Vagina (tissue), 2 donors: ENCODE measurements at regions not wholly inside any gene's neighbourhood (a gene's known extent, or its start where the extent isn't known, plus 50 kb on each side); places are given as distances from the start of the nearest gene placed in this dataset.

ENCODE experiments used
- DNase-seq, 2 donors: peaks; one replicate each; pipeline ENCODE4 v3.0.0-alpha.2; 2017; ENCODE audit errors: extremely low spot score in 2 of 2
- H3K27ac ChIP-seq: fragments of 200-600 bp; sonication (generic); one replicate; pipeline ENCODE4 v1.5.1; 2019
- H3K27me3 ChIP-seq: fragments of 200-600 bp; sonication (generic); one replicate; pipeline ENCODE4 v1.5.1; 2019
- H3K36me3 ChIP-seq, 2 donors: fragments of 200-600 bp; sonication (generic); one replicate each; pipeline ENCODE4 v1.5.1; 2017 to 2019
- H3K4me1 ChIP-seq: fragments of 200-600 bp; sonication (generic); one replicate; pipeline ENCODE4 v1.5.1; 2019
- H3K4me3 ChIP-seq, 2 donors: fragments of 200-600 bp; sonication (generic); 1 replicate in 1 of 2; 2 replicates in 1 of 2; pipeline ENCODE4 v1.5.1; 2016 to 2019
- H3K9me3 ChIP-seq: fragments of 200-600 bp; sonication (generic); one replicate; pipeline ENCODE4 v1.5.1; 2019
- CTCF ChIP-seq, 3 experiments: fragments of 450-650 bp in 2 of 3; fragments of 200-600 bp in 1 of 3; sonication (generic) in 1 of 3; IDR thresholded peaks; one replicate each; pipeline ENCODE4 v1.5.1; 2017 to 2019; ENCODE audit warnings: antibody characterized with exemption in 3 of 3, mild to moderate bottlenecking in 2 of 3, moderate library complexity in 2 of 3
- POLR2A ChIP-seq, 2 donors: fragments of 450-650 bp; IDR thresholded peaks; one replicate each; pipeline ENCODE4 v1.6.1; 2017; ENCODE audit warnings: antibody characterized with exemption in 2 of 2, mild to moderate bottlenecking in 2 of 2, moderate library complexity in 2 of 2
- POLR2AphosphoS5 ChIP-seq, 2 donors: sonication (generic); formaldehyde crosslinking; IDR thresholded peaks; one replicate each; pipeline ENCODE4 v1.9.0; 2017; ENCODE audit warnings: antibody characterized with exemption in 2 of 2, mild to moderate bottlenecking in 2 of 2, low read depth in 1 of 2; ENCODE audit not compliant: insufficient read depth in 1 of 2
- intact Hi-C: fragments of 100-400 bp; cut with DNase I; formaldehyde crosslinking; loops from one replicate; pipeline ENCODE4 v1.15.1; 2023

GRCh38 chr21:20396798-20397197 lies 601.4 kb upstream of the NCAM2 start:
- H3K9me3 ChIP-seq: no peaks in the 10 kb centered on the region
- no peak for DNase-seq
- H3K27me3 ChIP-seq: no peaks in the 10 kb centered on the region
- no peaks in the 10 kb centered on the region for H3K4me1 ChIP-seq
- no peak overlapping the region for H3K27ac ChIP-seq
- no peak for TF ChIP-seq POLR2A (IDR thresholded peaks at IDR 0.05)
- TF ChIP-seq CTCF (IDR thresholded peaks at IDR 0.05): no peak
- TF ChIP-seq POLR2AphosphoS5 (IDR thresholded peaks at IDR 0.05; ENCODE audit: insufficient read depth in 1 of 2, low read depth in 1 of 2): no peak
- no peak overlapping the region for H3K4me3 ChIP-seq
- intact Hi-C loops: no loop called here
- H3K36me3 ChIP-seq: no peaks in the 10 kb centered on the region

GRCh38 chr21:20404915-20405314 lies 593.3 kb upstream of the NCAM2 start:
- Histone ChIP-seq H3K27ac (no peak overlapping the region), H3K4me1 (no peaks in the 10 kb centered on the region), H3K36me3 (no peaks in the 10 kb centered on the region), H3K9me3 (no peaks in the 10 kb centered on the region), H3K27me3 (no peaks in the 10 kb centered on the region), H3K4me3 (no peak overlapping the region)
- no peak for TF ChIP-seq POLR2AphosphoS5 (IDR thresholded peaks at IDR 0.05; ENCODE audit: insufficient read depth in 1 of 2, low read depth in 1 of 2)
- DNase-seq: no peak
- intact Hi-C loops: no loop called here

DNA sequence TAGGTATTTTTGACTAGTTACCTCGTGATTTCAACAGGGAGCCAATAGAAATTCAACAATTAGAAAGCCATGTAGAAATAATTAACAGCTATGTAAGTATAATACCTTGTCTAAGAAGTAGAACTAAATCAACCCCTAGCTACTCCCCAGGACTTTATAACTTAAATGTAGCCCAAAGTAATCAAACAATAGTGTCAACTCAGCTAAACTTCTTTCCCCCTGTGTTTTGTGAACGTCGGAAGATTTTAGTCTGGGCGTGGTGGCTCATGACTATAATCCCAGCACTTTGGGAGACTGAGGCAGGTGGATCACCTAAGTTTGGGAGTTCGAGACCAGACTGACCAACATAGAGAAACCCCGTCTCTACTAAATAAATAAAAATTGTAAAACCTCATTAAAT lies 579.9 kb upstream of the NCAM2 start:
- Histone ChIP-seq H3K36me3 (no peaks in the 10 kb centered on the region), H3K27ac (no peak overlapping the region), H3K4me1 (no peaks in the 10 kb centered on the region), H3K4me3 (no peak overlapping the region), H3K27me3 (no peaks in the 10 kb centered on the region), H3K9me3 (no peaks in the 10 kb centered on the region)
- intact Hi-C loops: no loop called here
- DNase-seq: no peak
- no peak for TF ChIP-seq POLR2AphosphoS5 (IDR thresholded peaks at IDR 0.05; ENCODE audit: insufficient read depth in 1 of 2, low read depth in 1 of 2)
- TF ChIP-seq POLR2A (IDR thresholded peaks at IDR 0.05): no peak
- TF ChIP-seq CTCF (IDR thresholded peaks at IDR 0.05): no peak

DNA sequence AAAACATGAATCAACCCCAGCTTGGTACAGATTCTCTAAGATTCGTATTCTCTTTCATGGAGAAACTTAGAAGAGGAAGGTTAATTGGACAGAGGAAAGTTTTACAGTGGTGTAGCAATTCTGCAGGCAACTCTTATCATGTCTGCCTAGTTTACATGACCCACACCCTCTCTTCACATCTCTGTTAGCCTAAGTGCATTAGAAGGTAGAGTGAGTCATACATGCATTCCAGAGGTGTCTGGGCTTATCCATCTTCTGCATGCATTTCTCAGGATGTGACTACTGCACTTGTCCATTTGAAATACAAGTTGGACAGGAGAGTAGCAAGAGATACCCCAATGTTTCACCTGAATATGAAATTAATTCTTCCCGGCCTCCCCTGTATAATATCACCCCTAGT lies 578.4 kb upstream of the NCAM2 start:
- intact Hi-C loops: no loop called here
- H3K4me1 ChIP-seq: no peaks in the 10 kb centered on the region
- H3K27me3 ChIP-seq: no peaks in the 10 kb centered on the region
- DNase-seq: no peak
- no peak overlapping the region for H3K4me3 ChIP-seq
- TF ChIP-seq POLR2A (IDR thresholded peaks at IDR 0.05) (no peak), POLR2AphosphoS5 (IDR thresholded peaks at IDR 0.05; ENCODE audit: insufficient read depth in 1 of 2, low read depth in 1 of 2) (no peak), CTCF (IDR thresholded peaks at IDR 0.05) (no peak)
- H3K27ac ChIP-seq: no peak overlapping the region
- H3K9me3 ChIP-seq: no peaks in the 10 kb centered on the region
- no peaks in the 10 kb centered on the region for H3K36me3 ChIP-seq

DNA sequence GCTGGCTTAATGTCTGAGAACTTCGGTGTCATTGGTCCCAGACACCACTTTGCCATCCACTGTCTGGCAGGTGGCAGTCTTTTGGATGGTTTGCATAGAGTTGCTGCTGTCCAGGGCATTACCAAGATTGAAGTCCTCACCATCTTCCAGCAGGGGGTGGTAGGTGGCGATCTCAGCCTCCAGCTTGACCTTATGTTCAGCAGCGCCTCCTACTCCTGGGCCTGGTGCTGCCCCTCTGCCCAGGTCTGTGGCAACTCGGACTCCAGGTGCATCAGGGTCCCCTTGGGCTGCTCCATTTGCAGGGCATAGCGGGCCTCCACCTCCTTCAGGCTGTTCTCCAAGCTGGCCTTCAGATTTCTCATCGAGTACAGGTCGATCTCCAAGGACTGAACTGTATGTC lies 573.3 kb upstream of the NCAM2 start:
- no peak overlapping the region for H3K4me3 ChIP-seq
- no peaks in the 10 kb centered on the region for H3K9me3 ChIP-seq
- no peaks in the 10 kb centered on the region for H3K27me3 ChIP-seq
- DNase-seq: no peak
- intact Hi-C loops: no loop called here
- TF ChIP-seq CTCF (IDR thresholded peaks at IDR 0.05) (no peak), POLR2AphosphoS5 (IDR thresholded peaks at IDR 0.05; ENCODE audit: insufficient read depth in 1 of 2, low read depth in 1 of 2) (no peak), POLR2A (IDR thresholded peaks at IDR 0.05) (no peak)
- H3K27ac ChIP-seq: no peak overlapping the region
- H3K36me3 ChIP-seq: no peaks in the 10 kb centered on the region
- H3K4me1 ChIP-seq: no peaks in the 10 kb centered on the region

- Histone ChIP-seq H3K27ac (no peak overlapping the region), H3K27me3 (no peaks in the 10 kb centered on the region), H3K4me1 (no peaks in the 10 kb centered on the region), H3K9me3 (no peaks in the 10 kb centered on the region), H3K36me3 (no peaks in the 10 kb centered on the region), H3K4me3 (no peak overlapping the region)
- intact Hi-C loops: no loop called here
- TF ChIP-seq POLR2A (IDR thresholded peaks at IDR 0.05): no peak
- TF ChIP-seq CTCF (IDR thresholded peaks at IDR 0.05): no peak
- TF ChIP-seq POLR2AphosphoS5 (IDR thresholded peaks at IDR 0.05; ENCODE audit: insufficient read depth in 1 of 2, low read depth in 1 of 2): no peak
- no peak for DNase-seq
Observed at GRCh38 chr21:20425856-20426255, 572.4 kb upstream of the NCAM2 start.
